Left lung (tissue), 4 donors: ENCODE measurements at regions not wholly inside any gene's neighbourhood (a gene's known extent, or its start where the extent isn't known, plus 50 kb on each side); places are given as distances from the start of the nearest gene placed in this dataset.

Experiments
- ATAC-seq: fragments of 200-7000 bp; cut with Tn5 transposase; one replicate; pipeline ENCODE4 v1.9.1; 2020; ENCODE audit warnings: moderate library complexity
- DNase-seq, 4 donors: peaks; one replicate each; pipeline ENCODE4 v3.0.0-alpha.2; 2013 to 2020
- H3K27ac ChIP-seq, 2 donors: fragments of 200-600 bp; sonication (generic) in 1 of 2; one replicate each; pipeline versions ENCODE4 v1.5.0 to v1.8.0; 2020 to 2021
- H3K27me3 ChIP-seq, 2 donors: fragments of 200-600 bp; sonication (generic) in 1 of 2; one replicate each; pipeline versions ENCODE4 v1.5.0 to v1.8.0; 2020 to 2021
- H3K36me3 ChIP-seq, 2 donors: fragments of 200-600 bp; sonication (generic) in 1 of 2; one replicate each; pipeline versions ENCODE4 v1.5.0 to v1.8.0; 2020 to 2021
- H3K4me1 ChIP-seq, 2 donors: fragments of 200-600 bp; one replicate each; pipeline ENCODE4 v1.8.0; 2021
- H3K4me3 ChIP-seq, 2 donors: fragments of 200-600 bp; sonication (generic) in 1 of 2; one replicate each; pipeline versions ENCODE4 v1.5.0 to v1.8.0; 2020 to 2021; ENCODE audit warnings: mild to moderate bottlenecking in 1 of 2
- H3K9me3 ChIP-seq, 2 donors: fragments of 200-600 bp; sonication (generic) in 1 of 2; one replicate each; pipeline versions ENCODE4 v1.5.0 to v1.8.0; 2020 to 2021
- intact Hi-C, 2 donors: fragments of 100-400 bp; cut with DNase I; formaldehyde crosslinking; loops; one replicate each; pipeline versions ENCODE4 v1.11.2 to v1.14.2; 2022
- TF ChIP-seq, protein P1 (sequence below), 2 donors: fragments of 200-600 bp; sonication (generic) in 1 of 2; IDR thresholded peaks; one replicate each; pipeline versions ENCODE4 v1.5.0 to v1.8.0; 2021; ENCODE audit warnings: antibody characterized with exemption in 2 of 2
- donor health status: DM: no; HTN: yes; CAD: no.
- donor health status: DM: no; HTN: no; CAD: no.

DNA sequence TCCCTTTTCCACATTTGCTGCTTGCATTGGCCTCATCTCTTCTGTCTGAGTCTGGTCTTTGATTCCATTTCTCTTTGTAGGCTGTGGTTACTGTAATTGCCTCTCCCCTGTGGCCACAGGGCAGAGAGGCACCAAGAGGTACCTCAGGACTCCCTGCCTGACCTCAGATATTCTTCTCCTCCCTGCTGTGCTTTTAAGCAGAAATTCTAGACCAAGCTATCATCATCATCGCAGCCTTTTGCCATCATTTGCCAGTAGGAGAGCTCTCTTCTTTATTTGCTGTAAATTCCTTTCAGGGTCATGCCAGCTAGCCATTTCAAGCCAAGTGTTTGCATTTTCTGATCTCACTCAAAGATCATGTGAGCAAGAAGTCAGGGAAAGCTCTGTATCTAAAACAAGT, 369.6 kb downstream of the ICE1 start:
- no peaks in the 10 kb centered on the region for H3K27me3 ChIP-seq
- H3K36me3 ChIP-seq = no peaks in the 10 kb centered on the region
- TF ChIP-seq, protein P1, sequence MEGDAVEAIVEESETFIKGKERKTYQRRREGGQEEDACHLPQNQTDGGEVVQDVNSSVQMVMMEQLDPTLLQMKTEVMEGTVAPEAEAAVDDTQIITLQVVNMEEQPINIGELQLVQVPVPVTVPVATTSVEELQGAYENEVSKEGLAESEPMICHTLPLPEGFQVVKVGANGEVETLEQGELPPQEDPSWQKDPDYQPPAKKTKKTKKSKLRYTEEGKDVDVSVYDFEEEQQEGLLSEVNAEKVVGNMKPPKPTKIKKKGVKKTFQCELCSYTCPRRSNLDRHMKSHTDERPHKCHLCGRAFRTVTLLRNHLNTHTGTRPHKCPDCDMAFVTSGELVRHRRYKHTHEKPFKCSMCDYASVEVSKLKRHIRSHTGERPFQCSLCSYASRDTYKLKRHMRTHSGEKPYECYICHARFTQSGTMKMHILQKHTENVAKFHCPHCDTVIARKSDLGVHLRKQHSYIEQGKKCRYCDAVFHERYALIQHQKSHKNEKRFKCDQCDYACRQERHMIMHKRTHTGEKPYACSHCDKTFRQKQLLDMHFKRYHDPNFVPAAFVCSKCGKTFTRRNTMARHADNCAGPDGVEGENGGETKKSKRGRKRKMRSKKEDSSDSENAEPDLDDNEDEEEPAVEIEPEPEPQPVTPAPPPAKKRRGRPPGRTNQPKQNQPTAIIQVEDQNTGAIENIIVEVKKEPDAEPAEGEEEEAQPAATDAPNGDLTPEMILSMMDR (IDR thresholded peaks at IDR 0.05) = no peak
- H3K27ac ChIP-seq = no peak overlapping the region
- H3K9me3 ChIP-seq = peaks cover 0 to 5% of the 10 kb centered on the region in 2 donors
- DNase-seq = no peak
- no peaks in the 10 kb centered on the region for H3K4me1 ChIP-seq
- H3K4me3 ChIP-seq = no peak overlapping the region
- ATAC-seq = peak; percentile 15
- intact Hi-C loops = no loop called here

DNA sequence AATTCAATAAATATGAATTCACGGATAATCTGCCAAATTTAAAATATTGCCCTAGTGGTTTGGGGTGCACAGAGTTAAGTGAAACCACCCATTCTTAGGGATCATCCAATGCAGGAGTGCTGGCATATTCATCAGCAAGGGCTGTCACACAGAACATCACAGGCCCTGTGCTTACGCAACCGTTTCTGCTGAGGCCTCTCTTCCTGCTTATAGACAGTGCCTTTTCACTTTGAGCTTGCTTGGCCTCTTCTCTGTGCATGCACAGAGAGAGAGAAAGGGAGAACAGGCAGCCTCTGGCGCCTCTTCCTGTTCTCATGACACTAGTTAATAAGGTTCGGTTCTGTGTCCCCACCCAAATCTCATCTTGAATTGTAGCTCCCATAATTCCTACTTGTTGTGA, 366.3 kb downstream of the ICE1 start:
- H3K27ac ChIP-seq = no peak overlapping the region
- no peak overlapping the region for H3K4me3 ChIP-seq
- peaks cover 0 to 15% of the 10 kb centered on the region in 2 donors for H3K9me3 ChIP-seq
- DNase-seq (no peak), ATAC-seq (no peak)
- intact Hi-C loops = no loop called here
- no peaks in the 10 kb centered on the region for H3K27me3 ChIP-seq
- H3K4me1 ChIP-seq = no peaks in the 10 kb centered on the region
- TF ChIP-seq, protein P1 (IDR thresholded peaks at IDR 0.05) = no peak
- no peaks in the 10 kb centered on the region for H3K36me3 ChIP-seq

DNA sequence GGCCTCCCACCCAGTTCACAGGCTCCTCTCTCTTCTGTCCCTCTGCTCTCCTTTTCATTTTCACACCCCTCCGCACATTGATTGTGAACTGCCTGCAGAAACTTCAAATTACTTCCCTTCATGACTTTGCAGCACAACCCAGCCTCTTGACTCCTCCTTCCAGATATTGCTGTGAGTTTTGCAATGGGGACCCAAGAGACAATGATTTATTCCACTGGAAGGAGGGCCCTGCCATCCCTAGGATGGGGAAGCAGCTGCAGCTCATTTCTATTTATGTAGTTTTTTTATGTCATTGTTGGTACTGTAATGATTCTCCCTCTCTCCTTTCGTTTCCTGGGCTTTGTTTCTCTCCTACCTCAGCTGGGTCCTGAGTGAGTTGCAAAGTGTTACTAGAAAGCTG, 364.9 kb downstream of the ICE1 start:
- Histone ChIP-seq H3K36me3 (no peaks in the 10 kb centered on the region), H3K4me3 (no peak overlapping the region), H3K27ac (no peak overlapping the region), H3K9me3 (peaks cover 0 to 15% of the 10 kb centered on the region in 2 donors), H3K27me3 (no peaks in the 10 kb centered on the region), H3K4me1 (no peaks in the 10 kb centered on the region)
- ATAC-seq = no peak
- TF ChIP-seq, protein P1 (IDR thresholded peaks at IDR 0.05) = no peak
- no peak for DNase-seq
- intact Hi-C loops = no loop called here

DNA sequence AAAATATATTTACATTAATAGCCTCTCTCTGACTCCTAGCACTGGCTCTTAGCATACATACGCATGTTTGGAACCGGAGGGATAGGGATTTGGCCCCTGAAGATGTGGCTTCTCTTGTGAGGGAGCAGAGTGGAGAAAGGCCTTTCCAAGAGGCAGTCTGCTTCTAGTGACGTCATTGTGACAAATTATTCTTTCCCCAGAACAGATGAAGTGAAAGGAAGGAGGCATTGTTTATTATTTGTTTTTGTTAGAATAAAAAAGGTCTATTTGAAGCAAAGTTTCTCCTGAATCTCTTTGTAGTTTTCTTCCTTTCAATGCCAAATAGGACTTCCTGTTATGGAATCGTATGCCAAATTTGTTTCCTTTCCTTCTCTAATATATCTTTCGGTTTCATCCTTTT, 361.6 kb downstream of the ICE1 start:
- no peak overlapping the region for H3K27ac ChIP-seq
- H3K4me3 ChIP-seq = no peak overlapping the region
- H3K9me3 ChIP-seq = peaks cover 0 to 15% of the 10 kb centered on the region in 2 donors
- H3K36me3 ChIP-seq = no peaks in the 10 kb centered on the region
- DNase-seq (no peak), ATAC-seq (no peak)
- TF ChIP-seq, protein P1 (IDR thresholded peaks at IDR 0.05) = no peak
- H3K27me3 ChIP-seq = no peaks in the 10 kb centered on the region
- H3K4me1 ChIP-seq = no peaks in the 10 kb centered on the region
- intact Hi-C loops = no loop called here

DNA sequence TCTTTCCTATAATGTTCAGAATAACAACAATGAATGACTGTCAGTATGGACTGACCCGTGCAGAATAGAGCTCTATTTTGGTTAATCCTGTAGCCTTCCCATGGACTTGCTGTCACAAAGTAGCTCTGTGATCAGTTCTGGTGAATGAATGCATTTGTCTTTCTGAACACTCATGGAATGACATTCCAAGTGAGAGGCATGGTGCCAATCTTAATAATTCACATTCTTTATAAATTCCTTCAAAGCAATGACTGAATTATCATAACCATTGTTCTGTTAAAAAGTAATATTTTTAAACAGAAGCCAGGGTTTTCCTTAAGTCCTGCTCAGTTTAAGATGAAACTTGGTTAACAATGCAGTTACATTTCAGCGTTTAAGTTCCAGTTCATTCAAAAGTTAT, 360.5 kb downstream of the ICE1 start:
- no peaks in the 10 kb centered on the region for H3K36me3 ChIP-seq
- TF ChIP-seq, protein P1 (IDR thresholded peaks at IDR 0.05) = no peak
- no peak overlapping the region for H3K27ac ChIP-seq
- peaks cover 0 to 15% of the 10 kb centered on the region in 2 donors for H3K9me3 ChIP-seq
- H3K27me3 ChIP-seq = no peaks in the 10 kb centered on the region
- intact Hi-C loops = no loop called here
- H3K4me1 ChIP-seq = no peaks in the 10 kb centered on the region
- ATAC-seq (no peak), DNase-seq (no peak)
- no peak overlapping the region for H3K4me3 ChIP-seq
